Germinal center (tissue), 1 donor: ENCODE measurements at regions not wholly inside any gene's neighbourhood (a gene's known extent, or its start where the extent isn't known, plus 50 kb on each side); places are given as distances from the start of the nearest gene placed in this dataset.

Experiments used
- DNase-seq: peaks from one replicate; pipeline ENCODE4 v3.0.0; 2012; ENCODE audit warnings: mixed read lengths, low spot score

DNA sequence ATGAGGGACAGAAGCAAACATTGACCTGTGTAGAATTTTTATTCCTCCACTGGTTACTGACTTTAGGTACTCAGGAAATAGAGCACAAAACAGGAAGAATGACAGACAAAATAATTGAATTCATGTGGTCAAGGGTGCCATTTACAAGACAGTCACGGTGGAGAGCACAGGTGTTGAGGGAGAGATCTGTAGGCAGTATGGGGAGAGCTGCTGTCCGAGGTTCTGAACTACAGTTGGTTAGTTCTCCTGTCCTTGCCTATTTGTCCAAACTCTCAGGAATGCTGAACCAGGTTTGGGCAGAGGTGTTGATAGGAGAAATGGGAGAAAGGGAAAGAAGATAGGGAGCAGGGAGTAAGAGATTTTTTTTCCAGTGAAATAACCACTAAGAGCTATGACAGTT lies 178.5 kb upstream of the ZBTB20 start:
- DNase-seq: no peak

DNA sequence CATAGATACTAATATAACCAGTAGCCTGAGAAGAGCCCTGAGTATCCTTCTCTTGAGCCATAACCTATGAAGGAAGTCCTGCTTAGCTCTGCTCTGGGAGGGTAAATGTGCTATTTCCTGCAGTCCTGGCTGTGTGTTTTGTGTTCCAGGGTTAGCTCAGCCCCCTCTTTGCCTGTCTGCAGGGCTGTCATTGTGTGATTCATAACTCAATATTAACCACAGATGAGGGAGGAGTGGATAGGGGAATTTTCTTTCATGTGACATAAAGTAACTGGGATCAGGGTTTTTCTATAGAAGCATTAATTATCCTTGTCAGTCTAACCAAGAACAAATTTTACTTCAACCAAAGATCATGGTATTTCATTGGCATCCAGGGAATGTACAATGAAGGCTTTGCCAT lies 183.3 kb upstream of the ZBTB20 start:
- DNase-seq: no peak

DNA sequence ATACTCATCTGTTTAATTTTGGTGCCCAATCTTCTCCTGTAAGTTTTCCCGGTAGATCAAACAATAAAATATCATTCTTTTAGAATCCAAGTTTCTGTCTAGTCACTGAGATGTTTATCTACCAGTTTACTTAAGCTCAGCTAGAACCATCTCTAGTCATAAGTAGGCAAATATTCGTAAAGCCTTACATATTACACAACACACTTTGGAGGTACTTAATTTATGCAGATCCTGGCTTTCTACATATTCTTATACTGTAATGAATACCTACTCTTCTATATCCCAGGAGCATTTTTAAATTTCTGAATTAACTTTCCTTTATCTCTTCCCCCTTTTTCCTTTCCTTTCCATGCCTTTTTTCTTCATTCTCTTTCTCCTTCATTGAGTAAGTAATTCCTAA lies 185.9 kb upstream of the ZBTB20 start:
- no peak for DNase-seq

DNA sequence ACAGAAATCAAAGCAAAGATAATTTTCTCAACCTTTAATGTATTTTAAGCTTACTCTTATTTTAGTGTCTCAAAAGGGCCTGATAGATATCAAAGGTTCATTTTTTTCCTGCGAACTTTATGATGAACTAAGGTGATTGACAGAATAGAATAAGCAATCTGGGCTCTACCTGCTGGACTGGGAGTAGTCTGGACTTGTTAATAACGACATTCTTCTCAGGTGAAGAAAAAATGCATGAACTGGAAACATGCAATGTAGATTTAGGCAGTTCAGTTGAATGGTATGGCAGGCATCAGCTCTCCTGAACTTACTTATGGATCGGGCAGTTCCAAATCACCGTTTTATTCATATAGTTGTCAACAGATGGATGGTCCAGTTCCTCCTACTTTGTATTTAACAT lies 189.7 kb upstream of the ZBTB20 start:
- no peak for DNase-seq

DNA sequence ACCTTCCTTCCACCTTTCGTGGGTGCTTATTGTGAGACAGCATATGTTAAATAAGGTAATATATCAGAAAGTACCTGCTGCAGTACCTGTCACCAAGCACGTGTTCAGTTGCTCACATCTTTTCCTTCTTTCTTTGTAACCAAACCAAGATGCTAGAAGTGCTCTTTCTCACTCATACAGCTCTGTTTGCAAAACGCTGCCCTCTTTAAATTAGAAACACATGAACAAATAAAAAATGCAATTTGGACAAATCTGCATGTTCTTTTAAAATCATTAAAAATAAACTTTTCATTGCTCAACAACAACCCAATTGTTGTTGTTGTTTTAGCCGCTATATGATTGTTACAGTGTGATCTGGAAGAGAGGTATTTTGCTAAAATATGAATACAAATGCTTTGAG lies 193.5 kb upstream of the ZBTB20 start:
- no peak for DNase-seq

DNA sequence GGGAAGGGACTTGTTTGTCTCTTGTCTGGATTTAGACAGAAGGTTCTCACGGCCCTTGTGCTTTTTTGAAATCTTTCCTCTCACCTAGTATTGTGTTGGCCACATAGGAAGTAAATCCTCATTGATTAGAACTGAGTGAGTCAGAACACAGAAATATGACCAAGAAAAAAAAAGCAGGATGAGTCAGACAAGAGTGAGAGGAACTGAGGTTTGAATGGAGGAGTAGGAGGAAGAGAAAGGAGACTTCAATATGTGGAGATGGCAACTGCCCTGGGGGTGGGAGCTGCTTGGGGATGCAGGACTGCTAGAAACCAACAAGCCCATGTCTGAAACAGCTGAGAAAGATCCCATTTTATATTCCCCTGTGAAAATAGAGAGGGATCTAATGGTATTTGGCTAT lies 194.1 kb upstream of the ZBTB20 start:
- no peak for DNase-seq

DNA sequence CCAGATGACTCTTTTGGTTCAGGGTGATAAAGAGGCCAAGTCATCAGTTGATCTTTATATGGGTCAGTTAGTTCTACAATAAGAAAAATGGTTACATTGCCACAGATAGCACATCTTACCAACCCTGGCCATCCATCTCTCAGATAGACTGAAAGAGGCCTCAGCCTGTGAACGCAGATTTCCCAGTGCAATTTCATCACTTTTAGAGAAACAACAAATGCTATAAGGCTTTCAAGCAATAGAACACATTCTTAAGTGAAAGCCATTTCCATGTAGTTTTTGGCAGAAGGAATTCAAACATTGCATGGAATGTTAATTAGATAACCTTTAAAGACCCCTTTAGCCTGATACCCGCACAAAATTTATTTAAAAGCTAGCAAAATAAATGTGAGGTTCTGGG lies 200.6 kb upstream of the ZBTB20 start:
- no peak for DNase-seq

DNA sequence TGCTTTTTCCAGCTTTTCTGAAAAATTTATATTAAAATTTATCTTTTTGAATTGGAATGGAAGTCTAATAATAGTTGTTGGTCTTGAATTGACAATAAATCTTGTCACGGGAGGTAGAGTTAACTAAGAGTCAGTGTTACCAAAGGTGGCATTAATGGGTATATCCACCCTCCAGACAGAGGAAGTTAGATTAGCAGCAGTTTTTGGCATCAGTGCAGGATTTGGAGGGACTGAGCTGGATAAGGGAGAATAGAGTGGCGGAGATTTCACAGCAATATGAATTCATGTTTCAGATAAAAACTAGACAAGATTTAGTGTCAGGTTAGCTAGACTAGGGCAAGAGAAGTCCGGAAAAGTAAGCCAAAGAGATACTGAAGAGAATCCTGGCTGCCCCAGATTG lies 201.3 kb upstream of the ZBTB20 start:
- DNase-seq: no peak

DNA sequence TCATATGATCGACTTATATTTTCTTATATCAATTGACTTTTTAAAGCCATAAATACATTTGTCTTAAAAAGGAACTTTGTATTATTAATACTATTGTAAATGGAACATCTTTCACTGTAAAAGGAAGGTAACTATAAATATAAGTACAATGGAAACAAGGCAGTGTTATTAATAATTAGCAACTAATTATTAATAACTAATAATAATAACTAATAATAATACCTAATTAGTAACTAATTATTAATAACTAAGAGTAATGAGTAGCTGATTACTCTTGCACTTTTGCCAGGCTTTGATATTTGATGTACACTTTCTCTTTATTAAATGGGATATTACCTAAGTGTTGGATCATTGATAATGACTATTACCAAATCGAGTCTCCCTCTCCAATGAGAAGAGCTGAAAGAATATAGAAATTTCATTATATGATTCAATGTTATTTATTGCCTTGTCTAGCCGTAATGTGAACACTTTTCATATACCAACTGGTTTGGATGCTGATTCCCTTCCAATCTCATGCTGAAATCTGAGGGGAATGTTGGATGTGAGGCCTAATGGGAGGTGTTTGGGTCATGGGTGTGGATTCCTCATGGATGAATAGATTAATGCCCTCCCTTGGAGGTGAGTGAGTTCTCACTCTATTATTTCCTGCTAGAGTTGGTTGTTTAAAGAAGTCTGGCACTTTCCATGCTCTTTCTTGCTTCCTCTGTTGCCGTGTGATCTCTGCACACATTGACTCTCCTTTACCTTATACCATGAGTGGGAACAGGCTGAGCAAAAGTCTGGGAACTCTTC lies 202.1 kb upstream of the ZBTB20 start:
- DNase-seq: no peak

DNA sequence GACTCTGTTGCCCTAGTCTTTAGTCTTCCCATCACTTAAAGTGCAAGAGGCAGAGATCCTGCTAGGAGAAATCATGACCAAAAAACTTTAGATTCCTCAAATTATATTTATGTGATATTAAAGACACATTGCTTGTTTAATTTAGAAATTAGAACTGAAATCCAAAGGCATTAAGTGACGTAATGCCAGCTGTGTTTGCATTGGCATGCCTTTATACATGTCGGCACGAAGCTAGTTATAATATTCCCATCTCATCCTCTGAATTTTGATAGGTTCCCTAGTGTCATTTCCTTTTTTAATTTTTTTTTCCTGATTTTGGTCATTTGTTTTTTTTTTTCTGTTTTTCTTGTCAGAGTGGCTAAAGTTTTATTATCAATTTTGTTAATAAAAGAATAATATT lies 203.5 kb upstream of the ZBTB20 start:
- DNase-seq: no peak

DNA sequence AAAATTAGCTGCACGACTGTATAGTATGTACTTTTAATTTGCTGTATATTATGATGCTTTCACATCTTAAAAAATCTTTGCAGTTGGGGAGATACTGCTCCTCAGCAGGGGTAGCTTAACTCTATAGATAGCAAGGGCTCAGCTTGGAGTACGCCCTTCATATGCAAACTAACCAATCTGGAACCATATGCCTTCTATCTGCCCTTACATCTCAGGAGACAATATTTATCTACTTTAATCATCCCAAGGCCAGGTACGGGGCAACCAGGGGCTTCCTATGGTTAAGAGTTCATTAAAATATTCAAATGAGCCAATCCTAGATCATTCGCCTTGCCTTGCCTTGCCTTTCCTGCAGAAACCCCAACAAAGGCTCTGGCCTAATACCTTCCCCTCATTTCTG lies 204.1 kb upstream of the ZBTB20 start:
- no peak for DNase-seq

DNA sequence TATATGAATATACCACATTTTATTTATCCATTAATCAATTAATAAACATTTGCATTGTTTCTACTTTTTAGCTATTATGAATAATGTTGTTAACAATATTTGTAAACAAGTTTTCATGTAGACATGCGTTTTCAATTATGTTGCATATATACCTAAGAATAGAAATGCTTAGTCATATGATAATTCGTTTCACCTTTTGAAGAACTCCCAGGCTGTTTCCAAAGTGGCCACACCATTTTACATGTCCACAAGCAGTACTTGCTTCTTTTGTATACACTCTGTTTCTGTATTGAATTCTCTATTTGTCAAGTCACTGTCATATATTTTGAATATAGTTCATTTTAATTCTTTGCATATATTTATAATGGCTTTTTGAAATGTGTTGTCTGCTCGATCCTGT lies 206.9 kb upstream of the ZBTB20 start:
- DNase-seq: no peak

DNA sequence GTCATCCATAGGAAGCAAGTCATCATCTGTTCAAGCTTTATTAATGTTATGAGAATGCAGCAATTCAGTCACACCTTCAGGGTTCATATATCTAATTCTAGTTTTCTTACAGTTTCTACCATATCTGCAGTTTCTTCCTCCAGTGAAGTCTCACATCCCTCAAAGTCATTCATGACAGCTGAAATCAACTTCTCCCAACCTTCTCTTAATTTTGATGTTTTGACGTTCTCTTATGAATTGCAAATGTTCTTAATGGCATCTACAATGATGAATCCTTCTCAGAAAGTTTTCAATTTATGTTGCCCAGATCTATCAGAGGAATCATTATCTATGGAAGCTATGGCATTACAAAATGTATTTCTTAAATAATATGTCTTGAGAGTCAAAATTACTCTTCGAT lies 210.4 kb upstream of the ZBTB20 start:
- DNase-seq: no peak

DNA sequence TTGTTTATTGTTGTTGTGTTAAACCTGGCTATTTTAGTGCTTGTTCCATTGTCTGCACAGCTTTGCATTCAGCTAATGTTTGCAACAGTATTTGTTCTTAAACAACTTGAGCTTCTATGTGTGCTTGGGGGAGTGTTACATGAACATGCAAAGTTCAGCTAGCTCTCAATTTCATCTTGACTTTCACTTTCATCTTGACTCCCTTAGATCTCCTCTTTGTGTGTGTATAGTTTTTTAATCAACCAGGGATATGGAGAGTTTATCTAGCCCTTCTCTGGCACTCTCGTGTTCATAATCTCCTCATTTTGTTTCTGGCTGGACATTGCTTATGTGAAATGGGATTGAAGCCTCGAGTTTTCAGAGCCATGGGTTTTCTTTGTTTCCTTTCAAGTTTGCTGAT lies 212.4 kb upstream of the ZBTB20 start:
- no peak for DNase-seq

DNA sequence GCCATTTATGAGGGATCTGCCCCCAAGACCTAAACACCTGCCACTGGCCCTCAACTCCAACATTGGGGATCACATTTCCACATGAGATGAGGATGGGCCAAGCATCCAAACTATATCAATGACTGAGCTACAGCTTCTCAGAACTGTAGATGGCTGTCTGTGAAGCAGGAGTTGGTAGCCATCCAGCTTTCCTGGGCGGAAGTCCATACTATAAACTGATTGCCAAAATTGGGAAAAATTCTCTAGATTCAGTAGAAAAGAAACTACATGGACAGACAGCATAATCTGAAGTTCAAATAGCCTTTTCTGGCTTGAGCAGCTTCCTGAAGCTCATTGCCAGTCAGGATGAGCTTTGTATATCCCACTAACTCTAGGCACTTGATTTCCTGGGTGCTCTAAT lies 214.7 kb upstream of the ZBTB20 start:
- DNase-seq: no peak

DNA sequence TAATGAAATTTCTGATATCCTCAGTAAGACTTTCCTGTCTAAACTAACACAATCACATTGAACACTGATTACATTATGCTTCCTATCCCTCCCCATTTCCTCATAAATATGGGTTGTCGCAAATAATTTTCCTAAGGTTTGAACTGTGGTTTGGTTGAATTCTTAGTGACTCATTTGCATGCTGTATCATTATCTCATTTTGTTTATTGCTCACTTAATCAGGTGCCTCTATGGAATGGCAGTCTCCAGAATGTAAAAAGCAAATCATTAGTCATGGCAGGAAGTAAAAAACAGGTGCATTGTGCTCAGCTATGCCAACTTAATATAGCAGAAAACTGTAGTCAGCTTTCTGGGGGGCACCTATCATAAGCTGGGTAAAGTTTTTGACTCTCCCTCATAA lies 216.0 kb upstream of the ZBTB20 start:
- DNase-seq: no peak

DNA sequence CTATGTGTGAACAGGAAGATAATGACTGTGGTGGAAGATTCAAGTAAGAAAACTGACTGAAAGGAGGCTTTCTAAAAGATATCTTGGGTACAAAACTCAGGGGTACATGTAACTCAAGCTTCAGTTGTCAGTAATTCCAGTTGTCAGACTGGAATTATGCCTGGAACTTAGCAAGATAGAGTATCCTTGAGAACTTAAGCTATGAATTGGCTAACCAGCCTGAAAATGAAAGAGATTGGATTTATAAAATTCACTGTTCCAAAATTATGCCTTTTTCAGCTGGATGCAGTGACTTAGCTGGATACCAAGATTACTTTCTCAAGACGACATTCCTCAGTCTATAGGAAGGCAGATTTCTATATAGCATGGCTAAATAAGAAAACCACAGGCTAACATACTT lies 221.9 kb upstream of the ZBTB20 start:
- DNase-seq: no peak

DNA sequence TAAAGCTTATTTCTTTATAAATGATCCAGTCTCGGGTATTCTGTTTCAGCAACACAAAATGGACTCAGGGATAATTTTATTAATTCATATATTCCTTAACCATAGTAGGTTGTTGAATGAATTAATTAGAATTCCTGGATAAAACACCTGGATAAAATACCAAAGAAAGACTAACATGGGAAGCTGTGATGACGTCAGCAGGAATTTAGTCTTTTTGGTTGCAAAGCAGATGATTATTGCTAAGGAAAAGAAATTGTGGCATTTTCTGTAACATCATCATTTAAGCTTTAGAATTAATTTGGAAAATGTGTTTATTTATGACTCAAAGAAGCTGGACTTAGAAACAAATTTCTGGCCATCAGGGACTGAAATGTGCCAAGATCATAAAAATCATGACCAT lies 228.3 kb upstream of the ZBTB20 start:
- DNase-seq: no peak

DNA sequence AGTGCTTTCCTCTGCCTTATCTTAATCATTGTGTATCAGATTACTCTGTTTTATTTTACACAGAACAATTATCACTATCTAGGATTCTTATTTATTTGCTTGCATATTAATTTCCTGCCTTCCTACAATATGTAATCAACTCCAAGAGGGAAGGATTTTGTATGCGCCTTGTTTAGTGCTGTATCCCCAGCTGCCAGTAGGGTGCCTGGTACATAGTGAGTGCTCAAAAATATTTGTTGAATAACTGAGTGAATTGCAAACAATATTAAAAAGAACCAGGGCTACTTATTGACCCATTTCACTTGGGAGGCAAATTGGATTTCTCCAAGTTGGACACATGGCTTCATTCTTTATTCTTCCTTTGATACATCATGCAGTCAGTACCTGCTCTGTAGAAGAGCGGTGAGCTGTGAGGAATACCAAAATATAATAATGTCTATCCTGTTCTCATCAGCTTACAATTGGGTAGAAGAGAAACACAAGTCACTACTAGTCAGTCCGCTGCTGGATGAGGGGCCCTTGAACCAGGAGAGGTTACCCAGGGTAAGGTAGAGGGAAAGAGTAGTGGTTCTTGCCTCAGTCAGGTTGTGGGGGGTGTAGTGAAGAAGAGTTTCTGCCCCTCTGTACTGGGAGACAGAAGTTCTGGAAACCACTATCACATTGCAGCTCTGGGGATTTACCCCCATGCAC lies 233.9 kb upstream of the ZBTB20 start:
- no peak for DNase-seq

DNA sequence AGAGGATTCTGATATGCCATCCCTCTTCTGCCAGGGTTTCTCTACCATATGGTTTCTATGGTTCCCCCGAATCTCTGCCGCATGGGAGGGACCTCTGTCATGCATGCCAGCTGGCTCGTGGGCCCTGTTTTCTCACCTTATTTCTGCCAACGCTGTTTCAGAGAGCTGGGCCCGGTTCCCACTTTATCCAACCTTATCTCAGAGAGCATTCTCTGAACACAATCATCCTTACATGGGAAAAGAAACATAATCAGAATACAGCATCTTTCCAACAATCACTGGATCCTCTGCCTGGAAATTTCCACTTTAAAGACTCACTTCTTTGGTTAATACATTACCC lies 234.5 kb upstream of the ZBTB20 start:
- DNase-seq: no peak

DNA sequence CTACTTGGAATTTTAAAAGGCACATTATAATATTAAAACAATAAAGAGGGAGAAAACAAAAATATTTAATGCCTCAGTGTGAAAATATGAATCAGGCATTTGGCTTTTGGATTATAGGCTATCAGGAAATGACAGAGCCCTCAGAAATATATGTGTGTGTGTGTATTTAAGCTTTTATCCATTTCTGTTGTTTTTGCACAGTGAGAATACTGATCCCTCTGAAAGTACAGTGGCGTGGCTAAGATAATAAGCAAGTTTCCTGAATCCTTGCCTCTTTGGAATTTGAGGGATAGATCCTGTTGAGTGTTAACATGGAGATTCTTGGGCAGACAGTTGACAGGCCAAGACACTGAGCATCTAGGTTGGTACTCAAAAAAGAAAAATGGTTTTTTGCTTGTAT lies 234.8 kb upstream of the ZBTB20 start:
- no peak for DNase-seq

DNA sequence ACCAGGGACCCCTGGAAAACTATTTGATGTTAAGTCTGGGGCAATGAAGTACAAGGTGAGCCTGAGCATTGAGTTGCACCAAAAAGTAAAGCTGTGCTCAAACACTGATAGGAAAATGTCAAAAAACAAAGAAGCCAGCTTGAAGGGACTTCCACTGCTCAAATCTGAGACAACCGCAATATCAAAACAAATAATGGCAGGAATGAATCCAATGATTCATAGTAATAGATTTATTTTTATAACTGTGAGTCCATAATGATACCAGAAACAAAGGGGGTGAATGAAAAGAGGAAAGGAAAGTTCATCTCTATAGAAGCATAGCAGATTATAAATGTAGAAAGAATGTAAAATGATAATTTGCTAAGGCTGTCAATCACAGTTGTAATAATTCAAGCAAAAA lies 237.3 kb upstream of the ZBTB20 start:
- no peak for DNase-seq

DNA sequence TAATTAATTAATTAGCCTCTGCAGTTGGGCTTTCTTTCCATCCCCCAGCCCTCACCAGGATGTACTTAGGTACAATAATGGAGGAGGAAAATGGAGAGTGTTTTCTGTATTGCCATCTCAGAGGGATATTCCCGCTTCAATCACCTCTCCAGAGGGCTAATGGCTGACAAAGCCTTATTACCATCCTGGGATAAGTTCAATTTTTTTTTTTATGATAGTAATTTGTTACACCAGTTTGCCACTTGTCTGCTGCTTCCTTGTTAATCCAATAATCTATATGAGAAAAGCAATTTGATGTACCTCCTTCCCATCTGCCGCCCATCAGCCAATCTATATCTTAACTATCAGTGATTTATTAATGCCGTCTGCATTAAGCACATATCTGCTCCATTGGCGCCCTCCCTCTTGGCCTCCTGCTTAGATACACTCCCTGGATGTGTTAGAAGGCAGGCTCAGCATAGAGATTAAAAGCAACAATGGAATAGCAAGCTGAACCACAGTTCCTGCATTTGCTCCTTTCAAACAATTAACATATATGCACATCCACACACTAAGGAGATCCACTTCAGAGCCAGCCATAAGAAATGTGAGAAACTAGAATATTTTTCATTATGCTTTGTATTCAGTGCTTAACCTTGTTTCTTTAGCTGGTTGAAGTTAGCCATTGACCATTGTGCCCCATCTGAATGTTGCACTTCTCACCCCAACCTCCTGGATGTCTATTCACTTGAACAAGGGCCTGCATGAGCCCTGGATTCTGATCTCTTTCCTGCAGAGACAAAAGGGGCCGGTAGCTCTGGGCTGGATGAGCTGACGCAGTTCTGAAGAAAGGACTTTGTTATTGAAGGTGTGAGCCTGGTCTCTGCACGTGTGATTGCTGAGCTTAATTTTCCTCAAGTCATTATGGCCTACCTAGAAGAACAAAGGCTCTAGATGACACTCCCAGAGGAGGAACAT lies 237.3 kb upstream of the GAP43 start:
- no peak for DNase-seq
